ENCODE measurements at regions not wholly inside any gene's neighbourhood (a gene's known extent, or its start where the extent isn't known, plus 50 kb on each side); places are given as distances from the start of the nearest gene placed in this dataset.

DNA sequence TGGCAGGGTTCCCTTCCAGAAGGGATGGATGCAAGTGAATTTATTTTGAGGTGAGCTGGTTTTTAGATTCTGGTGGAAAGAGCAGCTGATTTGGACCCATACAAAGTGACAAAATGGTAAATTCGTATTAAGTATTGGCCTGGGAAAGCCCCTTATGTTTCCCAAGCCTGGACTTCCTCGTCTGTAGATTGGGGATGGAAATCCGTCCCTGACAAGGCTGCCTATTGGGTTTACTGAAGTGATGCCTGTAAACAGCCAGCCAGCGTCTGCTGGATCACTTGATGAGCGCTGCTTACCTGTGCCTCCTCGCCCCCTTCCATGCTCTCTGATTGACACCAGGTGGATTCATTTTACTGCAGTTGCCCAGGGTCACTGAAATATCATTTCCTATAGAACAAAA is 233.8 kb downstream of the GADD45G start:
- TF ChIP-seq, protein P1, sequence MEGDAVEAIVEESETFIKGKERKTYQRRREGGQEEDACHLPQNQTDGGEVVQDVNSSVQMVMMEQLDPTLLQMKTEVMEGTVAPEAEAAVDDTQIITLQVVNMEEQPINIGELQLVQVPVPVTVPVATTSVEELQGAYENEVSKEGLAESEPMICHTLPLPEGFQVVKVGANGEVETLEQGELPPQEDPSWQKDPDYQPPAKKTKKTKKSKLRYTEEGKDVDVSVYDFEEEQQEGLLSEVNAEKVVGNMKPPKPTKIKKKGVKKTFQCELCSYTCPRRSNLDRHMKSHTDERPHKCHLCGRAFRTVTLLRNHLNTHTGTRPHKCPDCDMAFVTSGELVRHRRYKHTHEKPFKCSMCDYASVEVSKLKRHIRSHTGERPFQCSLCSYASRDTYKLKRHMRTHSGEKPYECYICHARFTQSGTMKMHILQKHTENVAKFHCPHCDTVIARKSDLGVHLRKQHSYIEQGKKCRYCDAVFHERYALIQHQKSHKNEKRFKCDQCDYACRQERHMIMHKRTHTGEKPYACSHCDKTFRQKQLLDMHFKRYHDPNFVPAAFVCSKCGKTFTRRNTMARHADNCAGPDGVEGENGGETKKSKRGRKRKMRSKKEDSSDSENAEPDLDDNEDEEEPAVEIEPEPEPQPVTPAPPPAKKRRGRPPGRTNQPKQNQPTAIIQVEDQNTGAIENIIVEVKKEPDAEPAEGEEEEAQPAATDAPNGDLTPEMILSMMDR (IDR thresholded peaks at IDR 0.05; ENCODE audit: unreplicated experiment), result no peak
- H3K4me1 Mint-ChIP-seq (ENCODE audit: low read depth), result no peaks in the 10 kb centered on the region
- no peaks in the 10 kb centered on the region for H3K9me3 Mint-ChIP-seq (ENCODE audit: low read depth)
- no peak overlapping the region for H3K27ac Mint-ChIP-seq
- no peak for DNase-seq (ENCODE audit: low spot score, unreplicated experiment)
- H3K4me3 Mint-ChIP-seq (ENCODE audit: low read depth), result no peak overlapping the region
- peaks cover 18% of the 10 kb centered on the region for H3K27me3 Mint-ChIP-seq
- no peaks in the 10 kb centered on the region for H3K36me3 Mint-ChIP-seq (ENCODE audit: insufficient read depth)

DNA sequence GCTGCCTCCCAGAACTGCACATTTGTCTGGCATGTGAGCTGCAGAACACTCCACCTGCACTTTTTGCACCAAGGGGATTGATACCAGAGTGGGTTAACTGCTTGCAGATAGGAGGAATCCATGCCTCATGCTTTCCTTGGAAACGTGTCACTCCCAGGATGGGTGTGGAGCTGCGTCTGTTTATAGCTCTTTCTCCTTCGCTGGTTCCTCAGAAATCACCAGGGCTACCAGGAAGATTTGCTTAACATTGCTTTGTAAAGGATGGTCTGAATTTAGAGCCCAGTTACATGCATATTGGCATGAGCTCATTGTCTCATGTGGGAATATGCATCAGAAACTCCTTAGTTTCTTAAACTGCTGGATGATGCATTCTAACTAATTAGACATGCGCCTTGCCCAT is 234.6 kb downstream of the GADD45G start:
- no peak for DNase-seq (ENCODE audit: low spot score, unreplicated experiment)
- Mint-ChIP-seq H3K4me3 (ENCODE audit: low read depth) (no peak overlapping the region), H3K27me3 (peaks cover 18% of the 10 kb centered on the region), H3K27ac (no peak overlapping the region), H3K4me1 (ENCODE audit: low read depth) (no peaks in the 10 kb centered on the region), H3K36me3 (ENCODE audit: insufficient read depth) (no peaks in the 10 kb centered on the region), H3K9me3 (ENCODE audit: low read depth) (no peaks in the 10 kb centered on the region)
- TF ChIP-seq, protein P1 (IDR thresholded peaks at IDR 0.05; ENCODE audit: unreplicated experiment), result no peak

DNA sequence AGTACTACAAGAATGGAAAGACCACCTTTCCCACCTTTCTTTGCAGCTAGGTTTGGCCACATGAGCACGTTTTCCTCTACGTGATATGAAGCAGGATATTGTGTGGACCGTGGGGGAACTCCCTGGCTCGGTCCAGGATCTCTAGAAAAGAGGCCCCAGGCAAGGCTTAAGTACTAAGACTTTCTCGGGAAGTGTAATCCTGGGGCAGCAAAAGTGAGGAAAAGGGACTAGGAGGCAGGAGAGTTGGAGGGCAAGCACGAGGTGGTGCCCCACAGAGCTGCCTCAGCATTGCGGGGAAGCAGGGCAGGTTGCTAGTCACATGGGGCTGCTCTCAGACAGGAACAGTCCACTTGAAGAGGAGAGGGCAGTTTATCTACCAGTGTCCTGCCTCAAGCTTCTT is 235.1 kb downstream of the GADD45G start:
- no peak overlapping the region for H3K27ac Mint-ChIP-seq
- H3K9me3 Mint-ChIP-seq (ENCODE audit: low read depth), result no peaks in the 10 kb centered on the region
- H3K36me3 Mint-ChIP-seq (ENCODE audit: insufficient read depth), result no peaks in the 10 kb centered on the region
- H3K4me3 Mint-ChIP-seq (ENCODE audit: low read depth), result no peak overlapping the region
- H3K4me1 Mint-ChIP-seq (ENCODE audit: low read depth), result no peaks in the 10 kb centered on the region
- no peak for DNase-seq (ENCODE audit: low spot score, unreplicated experiment)
- peaks cover 18% of the 10 kb centered on the region for H3K27me3 Mint-ChIP-seq
- TF ChIP-seq, protein P1 (IDR thresholded peaks at IDR 0.05; ENCODE audit: unreplicated experiment), result no peak

DNA sequence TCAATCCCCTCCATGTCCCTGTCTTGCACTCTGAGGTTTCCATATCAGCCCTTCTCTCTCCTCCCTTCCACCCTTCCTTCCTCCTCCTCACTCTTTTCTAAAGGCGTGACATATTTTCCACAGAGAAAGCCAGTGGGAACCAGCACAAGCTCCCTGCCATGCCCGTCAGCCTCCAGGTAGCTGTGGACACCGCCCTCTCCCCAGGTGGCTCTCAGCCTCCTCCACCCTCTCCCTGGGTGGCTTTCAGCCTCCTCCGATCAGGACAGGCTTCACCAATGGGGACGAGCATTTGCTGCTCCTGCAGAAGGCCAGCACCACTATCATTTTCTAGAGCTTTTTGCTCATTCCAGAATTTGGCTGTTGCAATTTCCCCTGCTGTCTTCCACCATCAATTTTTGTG is 236.6 kb downstream of the GADD45G start:
- Mint-ChIP-seq H3K36me3 (ENCODE audit: insufficient read depth) (no peaks in the 10 kb centered on the region), H3K9me3 (ENCODE audit: low read depth) (no peaks in the 10 kb centered on the region), H3K4me1 (ENCODE audit: low read depth) (no peaks in the 10 kb centered on the region), H3K27me3 (peaks cover 23% of the 10 kb centered on the region), H3K4me3 (ENCODE audit: low read depth) (no peak overlapping the region), H3K27ac (no peak overlapping the region)
- TF ChIP-seq, protein P1 (IDR thresholded peaks at IDR 0.05; ENCODE audit: unreplicated experiment), result no peak
- no peak for DNase-seq (ENCODE audit: low spot score, unreplicated experiment)

DNA sequence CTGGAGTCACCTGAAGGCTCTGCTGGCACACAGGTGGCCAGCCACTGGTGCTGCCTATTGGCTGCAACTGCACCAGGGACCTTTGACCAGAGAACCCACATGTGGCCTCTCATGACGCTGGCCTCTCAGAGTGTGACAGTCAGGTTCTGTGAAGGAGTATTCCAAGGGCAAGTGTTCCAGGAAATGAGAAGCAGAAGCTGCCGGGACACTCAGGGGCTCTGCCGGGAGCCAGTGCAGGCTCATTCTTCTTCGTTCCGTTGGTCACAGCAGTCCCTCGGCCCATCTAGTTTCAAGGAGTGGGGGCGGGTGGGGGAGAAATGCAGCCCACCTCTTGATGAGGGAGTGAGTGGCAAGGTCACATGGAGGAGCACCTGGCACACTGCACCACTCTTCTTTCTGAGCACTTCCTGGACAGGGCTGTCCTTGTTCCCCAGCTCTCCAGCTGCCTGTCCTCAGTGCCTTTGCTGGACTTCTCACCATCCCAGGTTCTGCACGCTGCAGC is 237.5 kb downstream of the GADD45G start:
- Mint-ChIP-seq H3K9me3 (ENCODE audit: low read depth) (no peaks in the 10 kb centered on the region), H3K4me3 (ENCODE audit: low read depth) (no peak overlapping the region), H3K36me3 (ENCODE audit: insufficient read depth) (no peaks in the 10 kb centered on the region), H3K27ac (no peak overlapping the region), H3K27me3 (peaks cover 25% of the 10 kb centered on the region), H3K4me1 (ENCODE audit: low read depth) (no peaks in the 10 kb centered on the region)
- TF ChIP-seq, protein P1 (IDR thresholded peaks at IDR 0.05; ENCODE audit: unreplicated experiment), result no peak
- no peak for DNase-seq (ENCODE audit: low spot score, unreplicated experiment)
